Upper lobe of left lung (tissue), 4 donors: ENCODE measurements at regions not wholly inside any gene's neighbourhood (a gene's known extent, or its start where the extent isn't known, plus 50 kb on each side); places are given as distances from the start of the nearest gene placed in this dataset.

ENCODE experiments used
- CTCF ChIP-seq, 6 experiments: fragments of 450-650 bp in 4 of 6; fragments of 200-600 bp in 2 of 6; sonication (generic) in 2 of 6; IDR thresholded peaks; one replicate each; pipeline ENCODE4 v1.5.1; 2016 to 2019; ENCODE audit warnings: antibody characterized with exemption in 6 of 6
- POLR2A ChIP-seq, 4 donors: fragments of 450-650 bp; IDR thresholded peaks; one replicate each; pipeline ENCODE4 v1.5.1; 2016 to 2017; ENCODE audit warnings: antibody characterized with exemption in 4 of 4, mild to moderate bottlenecking in 2 of 4
- POLR2AphosphoS5 ChIP-seq, 2 donors: sonication (generic); formaldehyde crosslinking; IDR thresholded peaks; one replicate each; pipeline ENCODE4 v1.5.1; 2017; ENCODE audit warnings: antibody characterized with exemption in 2 of 2

GRCh38 chr7:42380401-42380800, 143.4 kb upstream of the GLI3 start:
- TF ChIP-seq POLR2A (IDR thresholded peaks at IDR 0.05): no peak
- no peak for TF ChIP-seq CTCF (IDR thresholded peaks at IDR 0.05)
- TF ChIP-seq POLR2AphosphoS5 (IDR thresholded peaks at IDR 0.05): no peak
